GM21528 (cell line): ENCODE measurements at regions not wholly inside any gene's neighbourhood (a gene's known extent, or its start where the extent isn't known, plus 50 kb on each side); places are given as distances from the start of the nearest gene placed in this dataset.

ENCODE experiments used
- ATAC-seq: cut with Tn5 transposase; IDR thresholded peaks from one replicate; pipeline ENCODE4 v1.9.1; 2021; ENCODE audit warnings: mild to moderate bottlenecking, moderate library complexity; ENCODE audit not compliant: unreplicated experiment, low FRiP score

DNA sequence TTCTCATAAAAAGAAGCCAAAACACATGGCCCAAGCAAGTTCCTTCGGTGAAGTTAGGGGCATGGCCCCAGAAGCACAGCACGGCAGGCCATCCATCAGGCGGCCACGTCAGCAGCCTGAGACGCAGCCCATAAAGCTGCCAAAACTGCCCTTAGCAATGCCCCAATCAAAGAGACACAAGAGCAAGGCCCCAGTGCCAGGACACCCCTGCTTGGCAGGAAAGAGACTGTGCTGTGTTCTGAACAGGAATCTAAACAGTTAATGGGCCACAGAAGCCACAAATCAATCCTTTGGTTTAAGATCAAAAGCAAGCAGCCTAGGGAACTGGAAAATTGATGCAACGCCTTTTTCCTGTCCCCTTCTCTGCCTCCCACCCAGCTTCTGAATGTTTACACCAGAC is 497.0 kb upstream of the USP24 start:
- ATAC-seq = no peak

DNA sequence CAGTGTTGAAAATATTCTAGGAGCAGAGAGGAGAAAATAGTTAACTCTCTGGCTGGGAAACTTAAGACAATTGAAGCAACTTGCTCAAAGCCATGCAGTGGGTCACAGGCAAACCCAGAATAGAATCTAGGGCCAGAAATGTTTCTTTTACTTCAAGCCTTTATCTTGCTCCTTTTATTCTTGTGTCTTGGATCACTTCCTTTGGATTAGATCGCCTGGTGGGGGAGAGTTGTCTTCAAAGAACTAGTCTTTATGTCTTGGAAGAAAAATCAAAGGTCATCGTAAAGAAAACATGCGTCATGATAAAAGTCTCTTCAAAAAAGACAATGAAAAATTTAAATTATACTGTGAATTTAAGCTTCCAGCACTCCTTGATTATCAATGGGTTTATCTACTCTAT is 493.6 kb upstream of the USP24 start:
- no peak for ATAC-seq

GRCh38 chr1:55707846-55708245 is 492.7 kb upstream of the USP24 start:
- no peak for ATAC-seq

GRCh38 chr1:55707196-55707595 is 492.0 kb upstream of the USP24 start:
- no peak for ATAC-seq

- ATAC-seq = no peak
Measured at GRCh38 chr1:55706397-55706796, 491.2 kb upstream of the USP24 start.

- no peak for ATAC-seq
Measured at GRCh38 chr1:55703726-55704363, 488.7 kb upstream of the USP24 start.

DNA sequence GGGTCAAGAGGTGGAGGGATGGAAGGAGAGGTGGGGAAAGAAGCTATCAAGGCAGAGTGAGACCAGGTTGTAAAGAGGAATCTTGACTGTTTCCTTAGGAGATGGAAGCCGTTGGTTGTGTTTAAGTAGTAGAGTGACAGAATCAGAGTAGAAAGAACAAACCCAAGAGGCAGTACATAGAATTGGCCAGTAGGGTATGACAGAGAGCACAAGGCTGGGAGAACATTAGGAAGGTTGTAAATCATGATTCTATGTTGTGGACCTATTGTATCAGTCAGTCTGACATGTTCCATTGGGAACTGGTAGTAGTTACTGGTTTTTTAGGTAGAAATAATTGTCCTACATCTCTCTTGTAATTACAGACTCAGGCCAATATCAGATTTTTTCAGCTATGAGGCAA is 486.9 kb upstream of the USP24 start:
- peak; percentile 83 for ATAC-seq

DNA sequence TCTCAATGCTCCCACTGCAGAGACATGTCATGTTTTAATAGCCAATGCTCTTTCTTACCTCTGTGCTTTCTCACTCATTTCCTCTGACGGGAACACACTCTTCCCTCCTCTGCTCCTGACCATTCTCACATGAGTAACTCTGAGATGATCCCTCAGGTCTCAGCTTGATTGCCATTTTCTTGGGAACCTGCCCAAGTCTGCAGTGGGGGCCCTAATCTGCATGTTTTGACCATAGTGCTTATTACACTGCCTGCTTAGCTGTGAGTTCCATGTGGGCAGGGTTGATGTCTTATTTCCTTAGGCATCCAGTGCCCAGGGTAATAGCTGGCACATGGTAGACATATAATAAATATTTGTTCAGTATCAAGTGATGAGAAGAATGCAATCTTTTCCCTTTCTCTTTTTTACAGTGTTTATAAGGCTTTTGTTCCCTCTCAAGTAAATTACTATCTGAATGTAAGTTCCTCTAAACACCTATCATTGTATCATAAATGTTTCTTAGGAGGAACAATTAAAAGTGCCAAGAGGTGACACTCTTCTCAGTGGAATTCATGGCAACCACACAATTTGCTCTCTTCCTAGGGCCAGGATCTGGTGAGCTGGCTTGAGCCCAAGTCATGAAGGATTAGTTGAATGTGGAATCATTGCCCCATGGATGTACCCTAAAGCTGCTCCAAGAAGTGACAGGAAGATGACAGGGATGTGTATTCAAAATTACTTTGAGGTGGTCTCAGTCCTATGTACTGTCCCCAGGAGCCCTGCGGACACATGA is 485.4 kb upstream of the USP24 start:
- ATAC-seq = no peak

GRCh38 chr1:55699228-55699627 is 484.1 kb upstream of the USP24 start:
- no peak for ATAC-seq

DNA sequence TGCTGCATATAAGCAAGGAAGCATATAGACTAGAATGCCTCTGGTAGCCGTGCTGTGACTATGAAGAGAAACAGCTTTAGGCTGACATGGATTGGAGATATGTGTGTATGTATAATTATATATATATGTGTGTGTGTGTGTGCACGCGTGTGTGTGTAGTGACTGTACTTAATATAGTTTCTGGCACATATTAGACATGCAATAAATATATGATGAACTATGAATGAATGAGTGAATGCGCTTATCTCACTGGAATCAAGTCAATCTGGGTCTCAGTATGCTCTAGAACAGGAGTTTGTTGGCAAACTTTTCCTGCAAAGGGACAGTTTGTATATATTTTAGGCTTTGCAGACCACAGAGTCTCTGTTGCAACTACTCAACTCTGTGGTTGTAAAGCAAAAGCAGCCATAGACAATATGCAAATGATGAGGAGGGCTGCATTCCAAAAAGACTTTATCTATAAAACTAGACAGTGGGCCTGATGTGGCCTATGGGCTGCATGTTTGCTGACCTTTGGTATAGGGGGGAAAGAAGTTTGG is 482.9 kb upstream of the USP24 start:
- ATAC-seq = no peak

DNA sequence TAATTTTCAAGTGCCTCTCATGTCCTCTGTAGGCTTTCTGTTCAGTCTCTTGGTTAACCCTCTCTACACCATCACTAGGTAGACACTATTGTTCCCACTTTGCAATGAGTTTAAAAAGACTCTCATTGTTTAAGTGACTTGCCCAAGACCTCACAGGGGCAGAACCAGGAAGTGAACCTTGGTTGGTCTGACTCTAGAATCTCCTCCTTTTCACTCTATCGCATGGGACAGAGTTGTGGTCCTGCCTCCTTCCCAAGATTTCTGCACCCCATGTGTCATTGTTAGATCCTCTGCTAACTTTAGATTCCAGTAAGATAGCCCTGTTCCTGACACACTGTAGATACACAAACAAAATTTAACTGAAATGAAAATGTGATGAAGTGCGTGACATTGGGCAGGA is 481.7 kb upstream of the USP24 start:
- ATAC-seq = no peak

DNA sequence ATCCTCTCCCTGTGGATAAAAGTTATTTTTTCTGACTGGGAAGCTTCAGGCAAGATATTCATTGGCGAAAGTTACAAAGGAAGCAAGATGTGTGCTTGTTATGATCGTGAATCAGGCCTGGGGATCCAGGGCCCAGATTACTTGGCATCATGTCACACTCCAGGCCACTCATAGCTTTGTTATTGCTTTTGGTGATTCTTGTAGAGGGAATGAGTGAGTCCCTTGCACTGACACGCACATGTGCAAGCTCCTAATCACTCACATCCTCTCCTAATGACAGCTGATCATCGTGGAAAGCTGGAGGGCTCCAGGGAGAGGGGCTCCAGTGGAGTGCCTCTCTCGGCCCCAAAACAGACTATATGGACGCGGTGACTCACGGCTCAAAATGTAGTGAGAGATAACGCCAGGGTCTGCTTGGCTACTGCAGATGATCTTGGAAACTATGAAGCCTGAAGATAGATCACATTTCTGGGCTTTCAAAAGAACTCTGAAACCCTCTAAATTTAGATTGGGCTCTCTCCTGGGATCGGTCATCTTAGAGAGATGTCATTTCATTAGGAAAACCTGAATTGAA is 481.1 kb upstream of the USP24 start:
- no peak for ATAC-seq

GRCh38 chr1:55695552-55695951 is 480.4 kb upstream of the USP24 start:
- no peak for ATAC-seq

- no peak for ATAC-seq
Measured at GRCh38 chr1:55695151-55695550, 480.0 kb upstream of the USP24 start.

DNA sequence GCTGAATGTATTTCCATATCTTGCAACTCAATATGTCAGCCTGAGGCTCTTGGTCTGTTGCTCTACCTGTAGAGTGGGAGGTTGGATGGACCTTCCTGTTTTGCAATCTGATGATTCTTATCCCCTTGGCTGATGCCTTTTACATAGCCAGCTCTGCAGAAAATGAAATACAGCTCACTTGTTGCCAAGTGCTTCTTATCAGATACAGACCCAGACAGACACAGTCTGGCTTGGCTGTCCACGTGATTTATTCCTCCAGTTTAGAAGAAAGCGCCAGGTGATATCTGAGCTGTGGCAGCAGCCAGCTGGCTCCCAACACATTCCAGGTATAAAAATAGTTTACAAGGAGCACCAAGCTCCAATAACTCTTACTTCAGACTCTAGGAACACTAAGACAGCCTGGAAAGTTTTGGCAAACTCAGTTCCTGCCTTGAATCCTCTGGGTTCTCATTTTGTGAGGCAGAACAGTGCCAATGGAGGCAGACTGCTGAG is 479.2 kb upstream of the USP24 start:
- ATAC-seq = no peak

DNA sequence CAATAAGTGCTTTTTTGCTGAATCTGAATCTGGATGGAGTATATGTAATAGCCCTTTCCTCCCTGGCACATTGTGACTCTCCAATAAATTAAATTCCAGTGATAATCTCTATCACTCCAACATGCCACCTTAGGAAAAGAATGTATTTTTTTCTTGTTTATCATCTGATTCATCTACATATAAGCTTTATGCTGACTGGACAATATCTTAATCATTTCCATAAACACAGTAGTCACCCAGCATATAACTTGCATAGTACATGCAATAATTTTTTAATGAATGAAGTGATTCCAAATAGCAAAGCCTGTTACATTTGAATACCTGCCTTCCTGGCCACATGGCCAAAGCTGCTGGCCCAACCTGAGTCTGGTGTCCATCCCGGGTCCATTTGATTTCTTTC is 477.6 kb upstream of the USP24 start:
- no peak for ATAC-seq

DNA sequence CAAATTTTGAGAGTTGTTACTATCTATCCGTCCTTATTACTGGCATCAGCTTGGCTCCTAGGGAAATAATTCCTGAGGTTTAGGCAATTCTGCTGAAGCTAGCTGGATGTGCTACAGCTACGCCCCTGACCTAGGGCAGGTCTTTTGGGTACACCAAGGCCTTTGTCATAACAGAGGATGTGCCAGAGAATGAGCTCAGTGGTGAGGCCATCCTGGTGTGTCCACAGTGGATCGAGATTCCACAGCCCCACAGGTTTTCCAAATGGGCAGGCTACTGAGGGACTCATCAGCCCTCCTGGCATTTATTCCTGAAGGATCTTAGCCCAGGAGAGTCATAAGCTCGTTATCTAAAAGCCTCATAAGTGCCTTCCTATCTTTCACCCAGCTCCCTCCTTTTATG is 475.2 kb upstream of the USP24 start:
- ATAC-seq = no peak

DNA sequence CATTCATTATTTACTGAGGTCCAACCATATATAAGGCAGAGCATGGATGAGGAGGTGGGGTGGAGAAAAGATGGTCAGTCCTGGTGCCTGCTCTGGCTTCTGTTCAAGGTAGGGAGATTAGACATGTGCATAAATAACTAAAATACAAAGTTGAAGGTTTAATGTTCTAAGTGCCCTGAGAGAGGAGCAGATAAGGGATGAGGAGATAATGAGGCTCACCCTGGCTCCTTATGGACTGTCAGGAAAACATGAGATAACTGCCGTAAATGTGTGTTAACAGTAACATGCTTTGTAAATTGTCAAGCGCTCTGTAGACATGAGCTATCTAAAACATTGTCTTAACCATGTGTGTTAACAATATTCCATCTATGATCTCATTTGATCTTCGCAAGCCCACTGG is 474.6 kb upstream of the USP24 start:
- no peak for ATAC-seq

DNA sequence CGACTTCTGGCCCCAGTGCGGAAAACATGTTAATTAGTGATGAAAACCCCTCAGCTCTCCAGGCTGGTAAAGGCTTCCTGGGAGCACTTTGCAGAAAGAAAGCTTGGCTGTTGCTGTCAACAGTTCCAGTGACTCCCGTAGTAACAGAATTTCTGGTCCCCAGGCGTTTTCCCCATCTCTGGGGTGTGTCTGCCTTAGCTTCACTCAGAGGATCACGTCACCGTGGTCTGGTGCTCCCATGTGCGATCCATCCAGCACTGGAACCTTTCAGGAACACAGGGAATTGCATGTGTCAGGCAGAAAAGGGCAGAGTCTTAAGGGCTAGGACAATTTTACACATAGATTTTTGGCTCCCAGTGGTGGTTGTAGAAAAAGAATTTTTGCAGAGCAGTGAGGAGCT is 470.4 kb upstream of the USP24 start:
- no peak for ATAC-seq

GRCh38 chr1:55684131-55684650 is 469.0 kb upstream of the USP24 start:
- no peak for ATAC-seq

GRCh38 chr1:55682198-55682597 is 467.0 kb upstream of the USP24 start:
- ATAC-seq = no peak
